ENCODE measurements at regions not wholly inside any gene's neighbourhood (a gene's known extent, or its start where the extent isn't known, plus 50 kb on each side); places are given as distances from the start of the nearest gene placed in this dataset.

DNA sequence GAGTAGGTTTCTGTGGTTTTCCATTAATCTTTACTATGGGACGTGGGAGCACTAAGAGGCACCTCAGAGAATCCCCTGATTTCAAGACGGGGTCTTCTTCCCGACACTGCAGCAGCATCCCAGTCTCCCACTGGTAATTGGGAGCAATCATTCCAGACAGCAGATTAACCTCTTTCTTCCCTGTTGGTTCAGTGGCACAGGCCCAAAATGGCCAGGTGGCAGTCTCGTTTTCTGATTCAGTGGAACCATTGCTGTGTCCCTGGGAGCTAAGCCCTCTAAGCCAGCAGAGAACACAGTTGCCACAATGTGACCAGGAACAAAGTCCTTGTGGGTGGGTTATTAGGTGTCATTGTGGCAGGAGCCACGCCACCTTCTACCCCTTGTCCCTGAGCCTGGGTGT lies 342.1 kb downstream of the MATN1 start:
- H3K9ac ChIP-seq (ENCODE audit: control insufficient read depth, insufficient read depth, low read length), result no peak overlapping the region
- H3K9me3 ChIP-seq (replicated peaks; ENCODE audit: control insufficient read depth, insufficient read depth, low read length), result no peaks in the 10 kb centered on the region
- H3K27me3 ChIP-seq (replicated peaks in 1 of 2; ENCODE audit: control insufficient read depth in 2 of 2, insufficient read depth in 2 of 2, low read length in 1 of 2), result peaks cover 0 to 2% of the 10 kb centered on the region in 2 experiments; a peak in 2 of 4 replicates
- H3K36me3 ChIP-seq (ENCODE audit: control insufficient read depth in 2 of 2, insufficient read depth in 2 of 2, low read length in 1 of 2), result no peaks in the 10 kb centered on the region
- POLR2A ChIA-PET, result no interaction called here
- no peak for TF ChIP-seq ATF7 (IDR thresholded peaks at IDR 0.05; ENCODE audit: low read depth)
- TF ChIP-seq, protein P1, sequence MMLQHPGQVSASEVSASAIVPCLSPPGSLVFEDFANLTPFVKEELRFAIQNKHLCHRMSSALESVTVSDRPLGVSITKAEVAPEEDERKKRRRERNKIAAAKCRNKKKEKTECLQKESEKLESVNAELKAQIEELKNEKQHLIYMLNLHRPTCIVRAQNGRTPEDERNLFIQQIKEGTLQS (IDR thresholded peaks at IDR 0.05; ENCODE audit: borderline replicate concordance, extremely low read depth, low read depth, low read length), result no peak
- TF ChIP-seq TBL1XR1 (IDR thresholded peaks at IDR 0.05; ENCODE audit: low read depth, low read length), result no peak
- no peak for TF ChIP-seq ZNF622 (IDR thresholded peaks at IDR 0.05)
- TF ChIP-seq, protein P2, sequence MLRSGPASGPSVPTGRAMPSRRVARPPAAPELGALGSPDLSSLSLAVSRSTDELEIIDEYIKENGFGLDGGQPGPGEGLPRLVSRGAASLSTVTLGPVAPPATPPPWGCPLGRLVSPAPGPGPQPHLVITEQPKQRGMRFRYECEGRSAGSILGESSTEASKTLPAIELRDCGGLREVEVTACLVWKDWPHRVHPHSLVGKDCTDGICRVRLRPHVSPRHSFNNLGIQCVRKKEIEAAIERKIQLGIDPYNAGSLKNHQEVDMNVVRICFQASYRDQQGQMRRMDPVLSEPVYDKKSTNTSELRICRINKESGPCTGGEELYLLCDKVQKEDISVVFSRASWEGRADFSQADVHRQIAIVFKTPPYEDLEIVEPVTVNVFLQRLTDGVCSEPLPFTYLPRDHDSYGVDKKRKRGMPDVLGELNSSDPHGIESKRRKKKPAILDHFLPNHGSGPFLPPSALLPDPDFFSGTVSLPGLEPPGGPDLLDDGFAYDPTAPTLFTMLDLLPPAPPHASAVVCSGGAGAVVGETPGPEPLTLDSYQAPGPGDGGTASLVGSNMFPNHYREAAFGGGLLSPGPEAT (IDR thresholded peaks at IDR 0.05; ENCODE audit: low read depth), result no peak
- no peak for TF ChIP-seq EGR1 (IDR thresholded peaks at IDR 0.05; ENCODE audit: borderline replicate concordance in 1 of 2, low read depth in 2 of 2, low read length in 2 of 2)
- TF ChIP-seq MAX (IDR thresholded peaks at IDR 0.05; ENCODE audit: low read depth, low read length), result no peak
- no peak for TF ChIP-seq ASH2L (IDR thresholded peaks at IDR 0.05; ENCODE audit: borderline replicate concordance, low read depth)
- TF ChIP-seq BHLHE40 (IDR thresholded peaks at IDR 0.05; ENCODE audit: borderline replicate concordance in 1 of 2, low read depth in 2 of 2, low read length in 1 of 2), result no peak
- TF ChIP-seq NRF1 (conservative IDR thresholded peaks at IDR 0.05; ENCODE audit: low read depth, low read length), result no peak
- no peak for TF ChIP-seq FOS (IDR thresholded peaks at IDR 0.05; ENCODE audit: borderline replicate concordance, extremely low read depth, insufficient read length)
- no peak for TF ChIP-seq SUZ12 (IDR thresholded peaks at IDR 0.05; ENCODE audit: unreplicated experiment)
- no peak for TF ChIP-seq IKZF2 (IDR thresholded peaks at IDR 0.05)
- TF ChIP-seq, protein P3, sequence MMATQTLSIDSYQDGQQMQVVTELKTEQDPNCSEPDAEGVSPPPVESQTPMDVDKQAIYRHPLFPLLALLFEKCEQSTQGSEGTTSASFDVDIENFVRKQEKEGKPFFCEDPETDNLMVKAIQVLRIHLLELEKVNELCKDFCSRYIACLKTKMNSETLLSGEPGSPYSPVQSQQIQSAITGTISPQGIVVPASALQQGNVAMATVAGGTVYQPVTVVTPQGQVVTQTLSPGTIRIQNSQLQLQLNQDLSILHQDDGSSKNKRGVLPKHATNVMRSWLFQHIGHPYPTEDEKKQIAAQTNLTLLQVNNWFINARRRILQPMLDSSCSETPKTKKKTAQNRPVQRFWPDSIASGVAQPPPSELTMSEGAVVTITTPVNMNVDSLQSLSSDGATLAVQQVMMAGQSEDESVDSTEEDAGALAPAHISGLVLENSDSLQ (IDR thresholded peaks at IDR 0.05), result no peak
- TF ChIP-seq RAD21 (IDR thresholded peaks at IDR 0.05; ENCODE audit: insufficient read depth, low read depth, low read length), result no peak
- no peak for TF ChIP-seq CHD2 (IDR thresholded peaks at IDR 0.05; ENCODE audit: borderline replicate concordance, low read depth, low read length)
- TF ChIP-seq, protein P4, sequence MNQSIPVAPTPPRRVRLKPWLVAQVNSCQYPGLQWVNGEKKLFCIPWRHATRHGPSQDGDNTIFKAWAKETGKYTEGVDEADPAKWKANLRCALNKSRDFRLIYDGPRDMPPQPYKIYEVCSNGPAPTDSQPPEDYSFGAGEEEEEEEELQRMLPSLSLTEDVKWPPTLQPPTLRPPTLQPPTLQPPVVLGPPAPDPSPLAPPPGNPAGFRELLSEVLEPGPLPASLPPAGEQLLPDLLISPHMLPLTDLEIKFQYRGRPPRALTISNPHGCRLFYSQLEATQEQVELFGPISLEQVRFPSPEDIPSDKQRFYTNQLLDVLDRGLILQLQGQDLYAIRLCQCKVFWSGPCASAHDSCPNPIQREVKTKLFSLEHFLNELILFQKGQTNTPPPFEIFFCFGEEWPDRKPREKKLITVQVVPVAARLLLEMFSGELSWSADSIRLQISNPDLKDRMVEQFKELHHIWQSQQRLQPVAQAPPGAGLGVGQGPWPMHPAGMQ (IDR thresholded peaks at IDR 0.05; ENCODE audit: borderline replicate concordance), result no peak
- TF ChIP-seq BCL11A (IDR thresholded peaks at IDR 0.05; ENCODE audit: low read depth, low read length), result no peak
- intact Hi-C loops (cut with micrococcal nuclease; ENCODE audit: unreplicated experiment), result loop anchor here (2.0 kb wide), 1 partner anchor 1144 kb away; the partner anchor contains the start of gene PTPRU
- no peaks in the 10 kb centered on the region for H4K20me1 ChIP-seq (ENCODE audit: control insufficient read depth, insufficient read depth)
- no peak overlapping the region for H3K27ac ChIP-seq (ENCODE audit: control insufficient read depth, insufficient read depth)
- H2AFZ ChIP-seq (ENCODE audit: control insufficient read depth, low read depth, low read length), result no peak overlapping the region
- no peak overlapping the region for H3K4me3 ChIP-seq
- CTCF ChIA-PET, result interaction anchor here (0.6 to 4.0 kb wide), 14 partner anchors 11 to 710 kb away, joined by 3 to 17 read pairs (median 4); no protein-coding TSS in a partner anchor
- in situ Hi-C loops (cut with MboI), result no loop called here
- no TSS peak for BruUV-seq (replicated peaks)
- RAD21 ChIA-PET (ENCODE audit: unreplicated experiment), result interaction anchor here (1.5 to 1.6 kb wide), 2 partner anchors 27 to 588 kb away, joined by 3 to 7 read pairs; no protein-coding TSS in a partner anchor
- FAIRE-seq, result no peak
- H3K4me1 ChIP-seq (ENCODE audit: control insufficient read depth, insufficient read depth, low read length), result no peaks in the 10 kb centered on the region
- 28% methylated on average over 5 of the region's 5 CpGs for WGBS (ENCODE audit: insufficient coverage, insufficient replicate concordance, low lambda C conversion rate, missing lambda C conversion rate)
- no peak for ATAC-seq
- no peaks in the 10 kb centered on the region for H3K79me2 ChIP-seq (ENCODE audit: control insufficient read depth, insufficient read depth, low read length)
- H3K4me2 ChIP-seq (ENCODE audit: control insufficient read depth, insufficient read depth), result no peak overlapping the region
- SMC1A ChIA-PET (ENCODE audit: uncharacterized antibody, unreplicated experiment), result interaction anchor here (1.3 to 2.1 kb wide), 2 partner anchors 588 to 1049 kb away, joined by 3 to 6 read pairs; no protein-coding TSS in a partner anchor
- no peak for DNase-seq (ENCODE audit: low read depth, low spot score)
